CD4-positive, alpha-beta T cell (primary cell): ENCODE measurements at regions not wholly inside any gene's neighbourhood (a gene's known extent, or its start where the extent isn't known, plus 50 kb on each side); places are given as distances from the start of the nearest gene placed in this dataset.

Experiments used
- ATAC-seq: fragments of 200-7000 bp; cut with Tn5 transposase; one replicate; pipeline ENCODE4 v1.10.0; 2022; ENCODE audit warnings: mild to moderate bottlenecking; ENCODE audit not compliant: poor library complexity
- CTCF ChIA-PET: fragments of 350-600 bp; sonication (Branson Sonifier 250); formaldehyde crosslinking; loops from one replicate; lab custom pipeline; 2021; ENCODE audit warnings: antibody characterized with exemption, inconsistent platforms; lab: Charles Lee
- POLR2A ChIA-PET: fragments of 350-600 bp; sonication (Branson Sonifier 250); formaldehyde crosslinking; loops from one replicate; lab custom pipeline; 2021; ENCODE audit warnings: antibody characterized with exemption, inconsistent platforms; lab: Charles Lee
- DNase-seq, 14 experiments: peaks; one replicate each; pipeline ENCODE4 v3.0.0-alpha.2; 2013 to 2020; ENCODE audit warnings: mixed read lengths in 2 of 14
- H3K27ac ChIP-seq, 2 donors: one replicate each; pipeline versions ENCODE4 v1.5.1 to v1.7.0; 2013; ENCODE audit warnings: low read length in 2 of 2, low read depth in 1 of 2, mild to moderate bottlenecking in 1 of 2
- H3K27me3 ChIP-seq, 2 experiments: 1 replicate in 1 of 2; 2 replicates in 1 of 2; pipeline versions ENCODE4 v1.6.1 to v1.7.0; 2013; ENCODE audit warnings: low read length in 2 of 2, control low read depth in 1 of 2, mild to moderate bottlenecking in 1 of 2, moderate library complexity in 1 of 2; ENCODE audit not compliant: insufficient read depth in 2 of 2, control insufficient read depth in 1 of 2
- H3K36me3 ChIP-seq: one replicate; pipeline ENCODE4 v1.6.1; 2013; ENCODE audit warnings: low read length, control low read depth; ENCODE audit not compliant: insufficient read depth
- H3K4me1 ChIP-seq: one replicate; pipeline ENCODE4 v1.6.1; 2013; ENCODE audit warnings: low read length, control low read depth; ENCODE audit not compliant: insufficient read depth
- H3K4me3 ChIP-seq: one replicate; pipeline ENCODE4 v1.5.1; 2013; ENCODE audit warnings: mild to moderate bottlenecking, low read length, moderate library complexity
- H3K9me3 ChIP-seq, 2 experiments: 1 replicate in 1 of 2; 2 replicates in 1 of 2; pipeline versions ENCODE4 v1.6.1 to v1.7.0; 2013; ENCODE audit warnings: low read length in 2 of 2, mild to moderate bottlenecking in 2 of 2, control low read depth in 1 of 2, moderate library complexity in 1 of 2; ENCODE audit not compliant: control insufficient read depth in 1 of 2, insufficient read depth in 1 of 2
- H3K27ac Mint-ChIP-seq: one replicate; pipeline ENCODE4 v1.8.0; 2020; ENCODE audit warnings: mixed read lengths
- H3K27me3 Mint-ChIP-seq: one replicate; pipeline ENCODE4 v1.8.0; 2021; ENCODE audit warnings: mixed read lengths
- H3K36me3 Mint-ChIP-seq: one replicate; pipeline ENCODE4 v1.8.0; 2021; ENCODE audit warnings: low read depth, mixed read lengths
- H3K4me1 Mint-ChIP-seq: one replicate; pipeline ENCODE4 v1.8.0; 2021; ENCODE audit warnings: low read depth, mixed read lengths
- H3K4me3 Mint-ChIP-seq: one replicate; pipeline ENCODE4 v1.8.0; 2020; ENCODE audit warnings: mild to moderate bottlenecking, mixed read lengths
- H3K9me3 Mint-ChIP-seq: one replicate; pipeline ENCODE4 v1.8.0; 2020; ENCODE audit warnings: mixed read lengths
- CTCF ChIP-seq: fragments of 200-600 bp; IDR thresholded peaks from one replicate; pipeline ENCODE4 v1.8.0; 2022; ENCODE audit warnings: antibody characterized with exemption, mild to moderate bottlenecking
- intact Hi-C, 2 experiments: fragments of 100-400 bp; cut with DNase I in 1 of 2; cut with micrococcal nuclease in 1 of 2; formaldehyde crosslinking; loops; one replicate each; pipeline versions ENCODE4 v1.15.1 to v1.9.0; 2023 to 2025; cut with DNase I, micrococcal nuclease

GRCh38 chr6:6881438-6882225, 226.1 kb upstream of the RREB1 start:
- Mint-ChIP-seq H3K36me3 (no peaks in the 10 kb centered on the region), H3K27me3 (no peaks in the 10 kb centered on the region), H3K4me1 (no peaks in the 10 kb centered on the region), H3K27ac (no peak overlapping the region), H3K4me3 (no peak overlapping the region), H3K9me3 (no peaks in the 10 kb centered on the region)
- Histone ChIP-seq H3K36me3 (no peaks in the 10 kb centered on the region), H3K9me3 (no peaks in the 10 kb centered on the region), H3K27me3 (peaks cover 0 to 2% of the 10 kb centered on the region in 2 experiments), H3K4me3 (no peak overlapping the region), H3K4me1 (no peaks in the 10 kb centered on the region), H3K27ac (no peak overlapping the region)
- DNase-seq (no peak), ATAC-seq (no peak)
- POLR2A ChIA-PET: no interaction called here
- intact Hi-C loops: no loop called here
- CTCF ChIA-PET: no interaction called here
- TF ChIP-seq CTCF: no peak

GRCh38 chr6:6882592-6882991, 225.2 kb upstream of the RREB1 start:
- Histone ChIP-seq H3K27me3 (peaks cover 0 to 2% of the 10 kb centered on the region in 2 experiments), H3K36me3 (no peaks in the 10 kb centered on the region), H3K4me3 (no peak overlapping the region), H3K27ac (no peak overlapping the region), H3K9me3 (no peaks in the 10 kb centered on the region), H3K4me1 (no peaks in the 10 kb centered on the region)
- CTCF ChIA-PET: no interaction called here
- POLR2A ChIA-PET: interaction anchor here (1.1 kb wide), 1 partner anchor 10 kb away, joined by 3 read pairs; no protein-coding TSS in a partner anchor
- H3K36me3 Mint-ChIP-seq: no peaks in the 10 kb centered on the region
- no peak for TF ChIP-seq CTCF
- DNase-seq (no peak), ATAC-seq (no peak)
- intact Hi-C loops: no loop called here
- no peak overlapping the region for H3K4me3 Mint-ChIP-seq
- no peaks in the 10 kb centered on the region for H3K27me3 Mint-ChIP-seq
- no peaks in the 10 kb centered on the region for H3K4me1 Mint-ChIP-seq
- no peaks in the 10 kb centered on the region for H3K9me3 Mint-ChIP-seq
- no peak overlapping the region for H3K27ac Mint-ChIP-seq

- POLR2A ChIA-PET: interaction anchor here (1.1 kb wide), 1 partner anchor 10 kb away, joined by 3 read pairs; no protein-coding TSS in a partner anchor
- Histone ChIP-seq H3K9me3 (no peaks in the 10 kb centered on the region), H3K4me3 (no peak overlapping the region), H3K36me3 (no peaks in the 10 kb centered on the region), H3K27me3 (peaks cover 0 to 2% of the 10 kb centered on the region in 2 experiments), H3K4me1 (no peaks in the 10 kb centered on the region), H3K27ac (no peak overlapping the region)
- no peaks in the 10 kb centered on the region for H3K36me3 Mint-ChIP-seq
- no peaks in the 10 kb centered on the region for H3K4me1 Mint-ChIP-seq
- no peaks in the 10 kb centered on the region for H3K9me3 Mint-ChIP-seq
- intact Hi-C loops: no loop called here
- no peak for DNase-seq
- CTCF ChIA-PET: no interaction called here
- no peak overlapping the region for H3K4me3 Mint-ChIP-seq
- no peak for TF ChIP-seq CTCF
- H3K27ac Mint-ChIP-seq: no peak overlapping the region
- no peaks in the 10 kb centered on the region for H3K27me3 Mint-ChIP-seq
- ATAC-seq: no peak
Measured at GRCh38 chr6:6883011-6883410, 224.8 kb upstream of the RREB1 start.
